CD4-positive, alpha-beta T cell treated with Interferon gamma for 1 hour (primary cell): ENCODE measurements at regions not wholly inside any gene's neighbourhood (a gene's known extent, or its start where the extent isn't known, plus 50 kb on each side); places are given as distances from the start of the nearest gene placed in this dataset.

Experiments
- DNase-seq: peaks from one replicate; pipeline ENCODE4 v3.0.0-alpha.2; 2020

DNA sequence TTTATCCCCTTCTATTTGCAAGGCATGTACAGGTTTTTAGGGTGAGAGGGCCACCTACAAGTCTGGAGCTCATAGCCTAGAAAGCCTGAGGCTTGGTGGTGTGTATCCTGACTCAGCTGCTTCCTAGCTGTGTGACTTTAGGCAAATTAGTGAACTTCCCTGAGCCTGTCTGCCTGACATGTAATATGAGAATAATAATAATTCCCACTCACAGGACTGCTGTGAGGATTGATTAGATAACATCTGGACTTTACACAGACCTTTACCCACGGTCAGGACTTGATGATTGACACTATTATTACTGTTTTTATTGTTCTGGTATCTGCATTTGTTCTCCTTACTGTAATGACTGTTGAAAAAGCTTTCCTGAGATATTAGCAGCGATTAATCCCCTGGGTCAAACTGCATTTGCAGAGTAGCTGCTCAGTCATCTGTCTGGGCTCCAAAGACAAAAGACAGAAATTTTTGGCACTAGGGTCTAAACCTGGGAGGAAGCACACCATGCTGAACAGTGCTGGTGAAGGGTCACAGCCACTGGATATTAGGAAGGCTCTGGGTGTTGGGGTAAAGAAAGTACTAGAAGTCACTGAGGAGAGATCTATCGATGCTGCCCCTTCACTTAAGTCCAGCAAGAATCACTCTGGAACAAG is 276.5 kb upstream of the FN1 start:
- no peak for DNase-seq

DNA sequence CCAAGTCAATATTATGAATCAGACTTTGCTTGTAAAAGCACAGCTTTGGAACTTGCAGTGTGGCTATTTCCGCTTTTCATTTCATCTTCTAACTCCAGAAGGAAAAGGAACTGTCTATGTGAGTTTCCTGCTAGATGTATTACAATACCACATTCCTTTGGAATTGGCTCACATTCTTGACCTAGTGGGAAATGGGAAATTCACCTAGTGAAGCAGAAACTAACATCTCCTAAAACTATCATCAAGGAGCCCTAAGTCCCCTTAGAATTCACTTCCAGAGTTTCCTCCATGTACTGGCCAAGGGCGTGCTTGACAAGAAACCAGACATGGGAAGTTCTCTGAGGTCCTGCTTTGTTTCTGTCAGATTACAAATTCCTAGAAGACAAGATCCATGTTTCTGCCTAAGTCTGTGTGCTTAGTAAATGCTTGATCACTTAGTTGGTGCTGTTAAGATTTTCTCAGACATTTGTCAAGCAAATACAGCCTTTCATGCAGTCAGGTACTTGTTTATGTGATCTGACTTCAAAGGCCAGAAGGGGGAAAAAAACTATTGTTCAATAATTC is 275.7 kb upstream of the FN1 start:
- no peak for DNase-seq

DNA sequence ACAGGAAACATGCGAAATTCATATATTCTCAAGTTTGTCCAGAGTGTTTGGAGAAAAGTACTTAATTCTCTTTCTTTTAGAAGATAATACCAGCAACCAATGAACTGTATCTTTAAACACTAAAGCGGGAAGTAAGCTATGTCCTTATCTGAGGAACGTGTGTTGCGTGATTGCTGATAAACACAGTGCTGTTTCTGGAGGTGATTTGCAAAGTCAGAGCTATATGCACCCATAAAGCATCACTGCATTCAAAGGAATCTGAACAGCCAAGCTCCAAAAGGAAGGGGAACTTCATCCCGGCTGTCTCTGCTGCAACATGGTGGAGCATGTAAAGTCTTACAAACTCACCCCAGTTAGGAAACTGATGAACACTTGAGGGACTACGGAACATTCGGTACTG is 271.7 kb upstream of the FN1 start:
- no peak for DNase-seq

DNA sequence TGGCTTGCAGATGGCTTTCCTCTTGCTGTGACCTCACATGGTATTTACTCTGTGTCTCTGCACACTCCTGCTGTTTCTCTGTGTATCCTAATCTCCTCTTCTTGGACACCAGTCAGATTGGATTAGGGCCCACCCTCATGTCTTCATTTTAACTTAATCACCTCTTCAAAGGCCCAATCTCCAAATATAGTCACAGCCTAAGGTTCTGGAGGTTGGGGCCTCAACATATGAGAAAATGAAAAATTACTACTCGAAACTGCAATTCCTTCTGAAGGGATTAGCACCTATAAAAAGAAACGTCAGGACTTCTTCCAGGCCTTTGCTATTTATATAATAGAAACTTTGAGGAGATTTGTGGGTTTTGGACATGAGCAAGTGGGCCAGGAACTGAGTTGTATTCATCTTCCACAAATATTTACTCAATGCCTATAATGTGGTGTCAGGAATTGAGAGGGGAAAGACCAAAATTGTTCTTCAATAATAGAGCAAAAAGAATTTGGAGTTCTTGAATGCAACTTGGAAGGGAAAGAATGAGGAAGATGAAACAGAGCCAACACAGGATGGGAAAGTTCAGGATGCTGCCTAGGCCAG is 270.0 kb upstream of the FN1 start:
- DNase-seq: no peak

DNA sequence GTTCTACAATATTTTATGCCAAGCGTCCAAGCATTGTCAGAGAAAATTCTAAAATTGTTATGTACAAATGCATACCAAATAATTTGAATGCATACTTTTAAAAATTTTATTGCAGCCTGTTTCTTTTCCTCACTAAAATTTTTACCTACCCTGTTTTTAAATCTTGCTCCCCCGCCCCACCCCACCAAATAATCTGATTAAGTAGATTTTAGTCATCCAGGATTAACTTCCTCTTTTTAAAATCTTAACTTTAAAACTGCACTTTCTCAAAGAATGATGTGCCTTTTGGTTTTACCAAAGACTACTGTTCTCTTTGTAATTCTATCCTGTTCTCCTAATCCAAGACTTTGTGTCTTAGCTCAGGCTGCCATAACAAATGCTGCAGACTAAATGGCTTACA is 269.4 kb upstream of the FN1 start:
- DNase-seq: no peak

DNA sequence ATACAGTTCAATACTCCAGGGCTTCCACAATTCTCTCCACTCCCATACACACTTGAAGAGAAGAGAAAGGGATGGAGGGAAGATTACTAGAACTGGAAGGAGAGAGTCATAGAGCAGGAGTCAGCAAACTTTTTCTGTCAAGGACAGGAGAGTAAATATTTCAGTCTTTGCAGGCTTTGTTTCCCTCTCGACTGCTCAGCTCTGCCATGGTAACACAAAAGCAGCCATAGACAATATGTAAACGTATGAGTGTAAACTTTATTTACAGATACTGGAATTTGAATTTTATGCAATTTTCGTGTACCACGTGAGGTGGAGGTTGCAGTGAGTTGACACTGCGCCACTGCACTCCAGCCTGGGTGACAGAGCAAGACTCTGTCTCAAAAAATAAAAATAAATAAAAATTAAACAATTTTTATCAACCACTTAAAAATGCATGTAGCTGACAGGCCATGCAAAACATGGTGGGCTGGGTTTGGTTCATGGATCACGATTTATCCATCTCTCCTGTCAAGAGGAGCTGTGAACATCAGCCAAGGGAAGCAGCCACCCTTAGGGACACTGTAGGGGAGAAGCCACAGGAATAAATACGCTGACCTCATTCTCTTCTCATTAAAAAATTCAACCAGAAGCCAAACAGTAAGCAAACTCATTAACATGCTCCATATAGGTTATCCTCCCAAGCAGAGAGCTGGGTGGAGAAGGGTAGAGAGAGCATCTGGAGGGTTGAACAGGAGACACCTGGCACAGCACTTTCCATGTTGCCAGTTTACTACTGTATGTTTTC is 266.4 kb upstream of the FN1 start:
- DNase-seq: no peak

DNA sequence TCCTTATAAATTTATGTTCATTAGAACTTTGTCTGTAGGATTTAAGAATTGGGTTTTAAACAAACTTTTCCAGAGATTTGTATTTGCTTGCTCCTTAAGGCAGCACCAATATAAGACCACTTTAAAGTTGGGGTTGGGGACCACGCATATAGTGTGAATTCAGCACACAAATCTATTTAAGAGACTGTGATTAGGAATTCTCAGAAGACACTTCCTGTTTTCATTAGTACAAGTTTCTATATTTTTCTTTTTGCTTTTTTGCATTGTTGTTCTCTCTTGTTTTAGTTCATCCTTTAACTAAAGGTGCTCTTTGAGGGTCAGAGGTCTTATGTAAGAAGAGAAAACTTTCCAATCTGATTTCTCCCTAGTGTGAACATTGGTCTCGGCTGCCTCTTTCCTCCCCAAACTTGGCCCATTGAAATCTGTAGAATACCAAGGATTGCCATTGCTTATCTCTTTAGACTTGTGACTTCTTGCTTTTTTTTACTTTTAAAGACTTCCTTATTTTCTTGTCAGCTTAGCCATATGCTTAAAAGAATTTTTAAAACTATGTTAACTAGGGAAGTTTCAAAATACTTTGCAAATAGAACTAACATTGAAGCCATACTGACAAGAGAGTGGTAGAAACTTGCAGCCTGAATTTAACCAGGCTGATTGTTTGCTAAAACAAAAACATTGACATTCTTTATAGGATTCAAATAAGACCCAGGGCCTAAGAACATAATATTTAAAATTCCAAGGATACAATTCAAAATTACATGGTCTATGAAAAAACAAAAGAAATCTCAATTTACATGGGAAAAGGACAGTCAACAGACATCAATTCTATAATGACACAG is 264.1 kb upstream of the FN1 start:
- DNase-seq: no peak

DNA sequence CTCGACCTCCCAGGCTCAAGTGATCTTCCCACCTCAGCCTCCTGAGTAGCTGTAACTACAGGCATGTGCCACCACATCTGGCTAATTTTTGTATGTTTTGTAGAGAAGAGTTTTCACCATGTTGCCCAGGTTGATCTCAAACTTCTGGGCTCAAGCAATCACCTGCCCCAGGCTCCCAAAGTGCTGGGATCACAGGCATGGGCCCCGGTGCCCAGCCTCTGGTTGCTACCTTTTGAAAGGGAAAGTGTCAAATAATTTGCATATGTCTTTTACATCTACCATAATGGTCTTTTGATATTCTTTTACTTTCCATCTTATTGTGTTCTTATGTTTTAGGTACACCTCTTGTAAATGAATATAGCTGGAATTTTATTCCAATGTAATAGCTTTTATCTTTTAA is 263.1 kb upstream of the FN1 start:
- no peak for DNase-seq

DNA sequence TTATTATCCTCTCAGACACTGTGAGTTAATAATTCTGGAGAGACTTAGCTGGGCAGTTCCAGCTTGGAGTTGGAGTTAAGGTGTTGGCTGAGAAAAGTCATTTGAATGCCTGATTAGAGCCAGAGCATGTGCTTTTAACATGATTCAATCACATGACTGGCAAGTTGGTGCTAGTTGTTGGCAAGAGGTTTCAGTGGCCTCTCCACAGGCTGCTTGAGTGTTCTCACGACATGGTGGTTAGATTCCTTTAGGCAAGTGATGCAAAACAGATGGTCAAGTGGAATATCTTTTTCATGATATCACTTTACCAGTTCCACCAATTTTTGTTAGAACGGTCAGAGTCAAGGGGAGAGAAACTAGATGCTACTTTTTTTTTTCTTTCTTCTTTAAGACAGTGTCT is 262.7 kb upstream of the FN1 start:
- no peak for DNase-seq

DNA sequence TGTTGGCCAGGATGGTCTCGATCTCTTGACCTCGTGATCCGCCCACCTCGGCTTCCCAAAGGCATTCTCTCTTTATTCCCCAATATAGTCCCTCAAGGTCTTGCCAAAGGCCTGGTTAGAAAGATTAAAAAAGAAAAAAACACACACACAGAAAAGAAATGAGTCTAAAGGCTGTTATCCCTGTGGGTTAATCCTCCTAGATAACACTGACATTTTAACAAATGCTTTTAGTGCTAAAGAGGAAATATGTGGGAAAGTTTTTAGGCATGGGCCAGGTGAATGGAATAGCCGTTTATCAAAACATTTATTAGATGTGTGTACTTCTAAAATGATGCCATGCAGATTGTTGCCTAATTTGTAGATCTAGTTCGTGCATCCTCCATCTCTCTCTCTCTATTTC is 261.6 kb upstream of the FN1 start:
- no peak for DNase-seq

DNA sequence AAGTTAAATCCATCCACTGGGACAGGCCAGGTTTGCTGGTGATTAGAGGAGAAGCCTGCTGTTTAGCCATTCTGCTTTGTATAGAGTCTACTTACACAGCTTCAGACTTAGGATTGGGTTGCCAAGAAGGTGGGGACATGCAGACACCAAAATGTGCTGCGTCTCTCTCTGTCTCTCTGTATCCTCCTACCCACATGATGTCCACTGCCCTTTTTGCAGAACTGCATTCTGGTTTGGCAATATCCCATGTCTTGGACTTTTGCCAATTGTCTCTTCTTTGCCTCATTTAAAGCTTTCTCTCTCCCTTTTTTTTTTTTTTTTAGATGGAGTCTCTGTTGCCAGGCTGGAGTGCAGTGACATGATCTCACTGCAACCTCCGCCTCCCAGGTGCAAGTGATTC is 261.1 kb upstream of the FN1 start:
- no peak for DNase-seq

DNA sequence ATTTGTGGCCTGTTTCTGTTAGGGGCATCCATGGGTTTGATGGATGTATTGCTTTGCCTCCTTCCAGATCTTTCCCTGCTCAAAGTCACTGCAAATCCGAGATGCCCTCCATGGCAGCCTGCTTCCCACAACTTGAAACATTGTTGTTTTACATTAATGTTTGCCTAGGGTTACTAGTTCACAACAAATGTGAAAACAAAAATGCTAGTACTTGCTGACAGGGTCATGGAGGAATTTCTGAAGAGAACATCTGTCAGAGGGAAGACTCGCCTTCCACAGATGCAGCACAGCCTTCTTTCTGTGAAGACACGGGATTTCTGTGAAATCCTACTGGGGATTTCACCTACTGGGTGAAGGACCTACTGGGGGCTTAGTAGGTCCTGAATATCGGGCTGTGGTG is 260.0 kb upstream of the FN1 start:
- DNase-seq: no peak

DNA sequence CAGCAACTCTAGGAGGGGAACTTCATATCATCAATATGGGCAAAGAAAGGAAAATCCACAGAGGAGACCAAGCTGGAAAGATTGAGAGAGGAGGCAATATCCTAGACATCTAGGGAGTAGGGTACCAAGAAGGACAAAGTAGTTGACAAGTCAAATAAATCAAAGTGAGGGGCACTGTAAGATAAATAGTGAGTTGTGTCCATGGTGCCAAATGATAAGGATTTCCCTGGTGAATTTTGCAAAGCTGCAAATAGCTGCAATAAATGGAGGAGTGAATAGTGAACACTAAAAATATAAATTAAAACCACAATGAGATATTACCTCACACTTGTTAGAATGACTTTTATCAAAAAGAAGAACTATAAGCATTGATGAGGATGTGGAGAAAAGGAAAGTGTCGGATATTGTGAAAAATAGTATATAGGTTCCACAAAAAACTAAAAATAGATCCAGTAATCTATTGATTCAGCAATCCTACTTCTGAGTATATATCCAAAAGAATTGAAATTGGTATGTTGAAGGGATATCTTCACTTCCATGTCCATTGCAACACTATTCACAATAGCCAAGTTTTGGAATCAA is 258.2 kb upstream of the FN1 start:
- DNase-seq: no peak

DNA sequence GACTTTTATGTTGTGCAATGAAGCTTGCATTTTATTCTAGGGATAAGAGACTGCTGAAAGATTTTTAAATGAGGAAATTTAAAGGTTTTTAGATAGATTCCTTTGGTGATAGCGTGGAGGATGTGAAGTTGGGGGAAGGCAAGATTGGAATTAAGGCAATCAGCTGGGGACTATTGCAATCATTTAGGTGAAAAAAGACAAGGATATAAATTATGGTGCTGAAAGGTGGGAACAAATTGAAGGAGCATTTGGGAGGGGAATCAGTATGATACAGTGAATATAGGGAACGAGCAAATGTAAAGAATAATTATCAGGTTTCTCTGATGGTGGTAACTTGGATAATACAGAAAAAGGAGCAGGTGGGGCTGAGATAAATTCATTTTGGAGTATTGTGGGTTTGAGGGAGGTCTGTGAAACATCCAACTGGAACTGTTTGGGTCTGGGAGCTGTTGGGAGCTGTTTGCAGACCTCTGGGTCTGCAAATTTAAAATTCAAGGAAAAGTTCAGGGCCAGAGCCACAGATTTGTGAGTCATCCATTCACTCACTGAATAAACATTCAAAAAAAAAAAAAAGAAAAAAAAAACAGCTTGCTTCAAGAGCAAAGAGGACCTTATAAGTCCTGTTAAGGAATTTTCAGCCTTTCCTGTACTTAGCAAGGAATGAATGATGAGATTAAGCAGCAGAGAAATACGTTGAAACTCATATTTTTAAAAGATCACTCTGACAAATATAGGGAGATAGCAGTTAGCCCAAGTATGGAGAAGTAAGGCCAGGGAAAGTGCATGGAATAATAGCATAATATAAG is 257.5 kb upstream of the FN1 start:
- DNase-seq: no peak

DNA sequence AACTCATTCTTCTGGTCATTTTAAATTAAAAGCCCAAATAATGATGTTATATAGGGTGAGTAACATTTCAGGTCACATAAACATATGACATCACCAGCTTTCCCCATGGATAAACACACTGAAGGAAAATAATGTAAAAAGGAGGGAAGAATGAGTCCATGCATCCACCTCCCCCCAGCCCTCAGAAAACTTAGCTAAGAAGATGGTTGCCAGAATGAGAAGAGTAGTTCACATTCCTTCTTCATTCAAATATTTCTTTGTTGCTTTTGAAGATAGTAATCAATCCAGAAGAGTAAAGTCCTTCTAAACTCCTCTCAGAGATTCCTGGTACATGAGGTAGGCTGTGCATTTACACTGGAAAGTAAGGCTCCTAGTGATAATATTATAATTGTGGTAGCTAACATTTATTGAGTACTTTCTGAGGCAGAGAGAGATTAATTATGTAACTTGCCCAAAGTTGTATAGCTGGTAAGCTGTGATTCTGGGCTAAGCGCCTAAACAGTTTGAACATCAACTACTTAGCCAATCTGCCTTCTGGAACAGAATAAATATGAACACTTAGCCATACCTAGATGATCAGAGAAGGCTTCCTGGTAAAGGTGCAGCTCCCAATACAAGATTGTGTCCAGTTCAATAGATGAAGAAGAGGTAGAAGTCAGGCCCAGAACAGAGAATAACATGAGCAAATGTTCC is 256.7 kb upstream of the FN1 start:
- no peak for DNase-seq

DNA sequence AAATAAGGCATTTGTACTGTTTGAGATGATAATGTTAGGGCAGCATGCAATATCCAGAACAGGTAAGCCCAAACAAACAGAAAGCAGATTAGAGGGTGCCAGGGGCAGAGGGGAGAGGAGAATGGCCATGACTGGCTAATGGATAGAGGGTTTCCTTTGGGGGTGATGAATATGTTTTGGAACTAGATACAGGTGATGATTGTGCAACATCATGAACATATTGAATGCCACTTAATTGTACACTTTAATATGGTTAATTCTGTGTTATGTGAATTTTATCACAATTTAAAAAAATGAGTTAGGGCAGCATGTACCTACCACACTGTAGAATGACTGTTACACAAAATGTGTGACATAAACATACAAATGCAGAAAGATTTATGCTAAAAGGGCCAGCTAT is 255.5 kb upstream of the FN1 start:
- no peak for DNase-seq

DNA sequence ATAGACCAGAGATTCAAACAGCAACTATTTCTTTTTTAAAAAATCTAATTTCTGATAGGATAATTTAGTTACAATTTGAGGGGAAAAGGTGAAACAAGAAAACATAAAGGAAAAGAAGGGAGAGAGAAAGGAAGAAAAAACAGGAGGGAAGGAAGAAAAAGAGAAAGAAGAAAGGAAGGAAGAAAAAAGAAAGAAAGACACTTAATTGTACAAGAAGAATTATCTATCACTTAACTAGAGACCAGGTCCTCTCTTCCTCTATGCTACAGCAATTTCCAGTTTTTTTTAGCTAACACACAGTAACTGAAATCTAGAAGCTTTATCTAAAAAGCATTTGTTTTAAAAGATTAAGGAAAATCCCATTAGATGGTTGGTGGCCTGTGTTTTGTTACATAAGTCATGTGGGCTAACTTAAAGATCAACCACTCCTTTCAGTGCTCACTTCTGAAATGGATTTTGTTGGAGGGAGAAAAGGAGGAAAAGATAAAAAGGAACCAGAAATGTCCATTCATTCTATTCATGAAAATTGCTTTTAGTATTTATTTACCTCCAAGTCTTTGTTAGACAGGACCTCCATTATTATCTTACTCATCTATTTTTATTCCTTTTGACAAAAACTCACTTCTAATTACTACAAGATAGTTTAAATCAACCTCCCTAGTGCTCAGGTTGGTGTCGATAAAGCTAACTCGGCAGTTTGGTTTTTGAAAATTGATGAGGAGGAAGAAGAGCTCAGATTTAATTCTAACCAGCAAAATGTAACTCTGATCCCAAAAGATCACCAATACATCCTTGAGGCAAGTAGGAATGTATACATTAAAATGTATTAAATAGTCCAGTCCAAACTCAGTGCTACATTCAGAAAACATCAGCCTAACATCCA is 251.5 kb upstream of the FN1 start:
- DNase-seq: no peak

DNA sequence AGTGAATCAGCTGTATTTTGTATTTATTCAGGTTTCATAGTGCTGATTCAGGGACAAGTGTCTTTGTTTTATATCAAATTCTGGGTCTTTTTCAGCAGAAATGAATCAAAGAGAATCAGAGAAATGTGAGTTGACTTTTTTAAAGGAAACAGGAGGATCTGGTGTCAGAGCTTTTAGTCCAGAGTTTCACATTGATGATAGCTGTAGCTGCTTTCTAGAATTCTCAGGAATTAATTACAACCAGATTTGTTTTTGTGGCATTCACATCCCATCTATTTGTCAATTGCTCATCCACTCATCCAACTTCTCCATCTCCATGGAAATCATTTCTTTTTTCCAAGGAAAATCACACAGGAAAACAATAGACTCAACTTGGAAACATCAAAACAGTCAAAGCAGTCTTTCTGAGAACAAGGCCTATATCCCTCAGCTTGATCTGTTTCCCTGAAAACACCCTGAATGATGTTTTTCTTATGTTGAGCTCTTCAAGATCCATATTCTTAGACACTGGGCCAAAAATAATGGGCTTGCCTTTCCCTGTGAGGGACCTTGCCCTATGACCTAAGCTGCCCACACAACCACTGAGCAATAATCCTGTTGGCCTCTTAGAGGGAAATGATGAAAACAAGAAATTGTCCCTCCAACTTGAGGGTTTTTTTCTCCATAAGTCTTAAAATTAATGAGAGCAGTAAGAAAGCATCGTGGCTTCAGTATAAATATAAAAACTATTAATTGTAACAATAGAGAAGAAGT is 249.5 kb upstream of the FN1 start:
- DNase-seq: no peak

DNA sequence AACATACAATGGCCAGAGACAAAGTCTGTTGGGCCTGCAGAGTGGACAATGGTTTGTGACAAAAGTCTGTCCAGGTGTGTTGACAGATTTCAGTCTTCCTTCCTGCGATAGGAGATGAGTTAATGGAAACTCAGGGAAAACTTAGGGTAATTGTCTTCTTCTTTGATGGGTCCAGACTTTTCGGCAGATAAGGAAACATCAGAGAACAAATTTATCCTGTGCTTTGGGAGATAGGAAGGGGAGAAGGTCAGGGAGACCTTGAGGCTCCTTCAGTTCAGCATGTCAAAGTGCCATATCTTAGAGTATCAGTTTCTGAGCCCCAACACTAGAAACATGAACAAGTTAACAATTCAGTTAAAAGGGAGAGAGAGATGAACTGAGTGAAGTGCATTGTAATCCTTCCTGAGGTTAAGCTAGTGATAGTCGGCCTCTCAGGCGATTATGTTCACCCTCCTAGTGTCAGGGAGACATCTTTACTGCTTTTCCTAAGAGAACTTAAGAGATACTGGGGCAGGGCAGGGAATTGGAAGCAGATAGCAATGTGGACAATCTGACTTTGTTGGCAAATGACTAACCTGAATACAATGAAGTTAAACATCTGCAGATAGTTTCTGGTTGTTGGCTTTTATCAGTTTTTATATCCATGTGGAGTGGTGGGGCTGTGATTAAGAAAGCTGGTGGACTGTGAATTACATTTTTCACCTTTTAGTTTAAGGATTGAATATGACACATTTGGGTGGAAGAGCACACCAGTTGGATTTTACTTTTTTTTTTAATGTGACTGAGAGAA is 248.8 kb upstream of the FN1 start:
- no peak for DNase-seq
